Neural cell (in vitro differentiated cells): ENCODE measurements at regions not wholly inside any gene's neighbourhood (a gene's known extent, or its start where the extent isn't known, plus 50 kb on each side); places are given as distances from the start of the nearest gene placed in this dataset.

Source experiments
- H2AFZ ChIP-seq: fragments of 200-600, 300-800 bp; sonication (generic), shearing (Covaris generic); 2 replicates; pipeline ENCODE4 v1.6.0; 2014; ENCODE audit warnings: low read depth, mild to moderate bottlenecking, antibody characterized with exemption, low read length, moderate library complexity
- H3F3A ChIP-seq: fragments of 200-600 bp; shearing (Covaris generic); 2 replicates; pipeline ENCODE4 v1.6.1; 2016; ENCODE audit warnings: mild to moderate bottlenecking, moderate library complexity, mixed read lengths, antibody characterized with exemption, low read length; ENCODE audit not compliant: insufficient read depth, poor library complexity, severe bottlenecking
- H3K27ac ChIP-seq: fragments of 200-600, 300-800 bp; sonication (generic), shearing (Covaris generic); 2 replicates; pipeline ENCODE4 v1.5.1; 2014; ENCODE audit warnings: mild to moderate bottlenecking, low read length, moderate library complexity
- H3K27me3 ChIP-seq: fragments of 300-800, 200-600 bp; sonication (generic), shearing (Covaris generic); 2 replicates; pipeline ENCODE4 v1.6.0; 2014; ENCODE audit warnings: mild to moderate bottlenecking, low read depth, low read length, moderate library complexity; ENCODE audit not compliant: insufficient read depth
- H3K36me3 ChIP-seq: fragments of 300-800, 200-600 bp; sonication (generic), shearing (Covaris generic); 2 replicates; pipeline ENCODE4 v1.5.1; 2014; ENCODE audit warnings: mild to moderate bottlenecking, antibody characterized with exemption, low read length, moderate library complexity; ENCODE audit not compliant: insufficient read depth
- H3K4me2 ChIP-seq: fragments of 300-800, 200-600 bp; sonication (generic), shearing (Covaris generic); 2 replicates; pipeline ENCODE4 v1.6.0; 2014; ENCODE audit warnings: mild to moderate bottlenecking, low read length
- H3K4me3 ChIP-seq: fragments of 300-800, 200-600 bp; sonication (generic), shearing (Covaris generic); 2 replicates; pipeline ENCODE4 v1.5.1; 2014; ENCODE audit warnings: mild to moderate bottlenecking, low read length, moderate library complexity
- H3K79me2 ChIP-seq: fragments of 200-600 bp; shearing (Covaris generic); replicated peaks from 2 replicates; pipeline ENCODE4 v1.6.0; 2014; ENCODE audit warnings: mild to moderate bottlenecking, low read length, moderate library complexity; ENCODE audit not compliant: insufficient read depth
- H3K9ac ChIP-seq: fragments of 300-800, 200-600 bp; sonication (generic), shearing (Covaris generic); 2 replicates; pipeline ENCODE4 v1.6.1; 2016; ENCODE audit warnings: mild to moderate bottlenecking, low read length, mixed read lengths
- H3K9me2 ChIP-seq: fragments of 200-600 bp; shearing (Covaris generic); 2 replicates; pipeline ENCODE4 v1.6.1; 2016; ENCODE audit warnings: mild to moderate bottlenecking, low read length, mixed read lengths; ENCODE audit not compliant: insufficient read depth
- H3K9me3 ChIP-seq: fragments of 200-600, 300-800 bp; sonication (generic), shearing (Covaris generic); 2 replicates; pipeline ENCODE4 v1.6.1; 2016; ENCODE audit warnings: mild to moderate bottlenecking, mixed run types, low read length, moderate library complexity, mixed read lengths
- H4K20me1 ChIP-seq: fragments of 200-600 bp; shearing (Covaris generic); 2 replicates; pipeline ENCODE4 v1.6.1; 2016; ENCODE audit warnings: mild to moderate bottlenecking, mixed run types; ENCODE audit not compliant: insufficient read depth
- EP300 ChIP-seq: fragments of 450-650 bp; conservative IDR thresholded peaks from 2 replicates; pipeline ENCODE4 v1.6.1; 2014; ENCODE audit warnings: antibody characterized with exemption, mild to moderate bottlenecking, moderate library complexity; ENCODE audit not compliant: poor library complexity, severe bottlenecking
- EZH2 ChIP-seq: fragments of 200-600, 300-800 bp; shearing (Covaris generic), sonication (generic); IDR thresholded peaks from 2 replicates; pipeline ENCODE4 v1.6.1; 2014; ENCODE audit warnings: antibody characterized with exemption, low read length, borderline replicate concordance, mild to moderate bottlenecking; ENCODE audit not compliant: insufficient read depth, poor library complexity, severe bottlenecking
- MXI1 ChIP-seq: fragments of 450-650 bp; conservative IDR thresholded peaks from 2 replicates; pipeline ENCODE4 v1.6.1; 2014; ENCODE audit warnings: antibody characterized with exemption, mild to moderate bottlenecking; ENCODE audit not compliant: poor library complexity, severe bottlenecking
- POLR2AphosphoS5 ChIP-seq: IDR thresholded peaks from 2 replicates; pipeline ENCODE4 v1.6.1; 2012
- RAD21 ChIP-seq: fragments of 450-650 bp; conservative IDR thresholded peaks from 2 replicates; pipeline ENCODE4 v1.6.1; 2014; ENCODE audit warnings: antibody characterized with exemption, mild to moderate bottlenecking, moderate library complexity
- SMC3 ChIP-seq: fragments of 450-650 bp; conservative IDR thresholded peaks from 2 replicates; pipeline ENCODE4 v1.6.1; 2014; ENCODE audit warnings: antibody characterized with exemption, mild to moderate bottlenecking, moderate library complexity; ENCODE audit not compliant: poor library complexity
- TAF1 ChIP-seq: IDR thresholded peaks from 2 replicates; pipeline ENCODE4 v1.6.1; 2012; ENCODE audit warnings: low read depth
- TF ChIP-seq, protein P1 (sequence below): fragments of 450-650 bp; IDR thresholded peaks from 2 replicates; pipeline ENCODE4 v1.5.1; 2014; ENCODE audit warnings: antibody characterized with exemption, mild to moderate bottlenecking, moderate library complexity; ENCODE audit not compliant: poor library complexity, severe bottlenecking
- TF ChIP-seq, protein P2 (sequence below): IDR thresholded peaks from 2 replicates; pipeline ENCODE4 v1.6.1; 2012; ENCODE audit warnings: borderline replicate concordance

DNA sequence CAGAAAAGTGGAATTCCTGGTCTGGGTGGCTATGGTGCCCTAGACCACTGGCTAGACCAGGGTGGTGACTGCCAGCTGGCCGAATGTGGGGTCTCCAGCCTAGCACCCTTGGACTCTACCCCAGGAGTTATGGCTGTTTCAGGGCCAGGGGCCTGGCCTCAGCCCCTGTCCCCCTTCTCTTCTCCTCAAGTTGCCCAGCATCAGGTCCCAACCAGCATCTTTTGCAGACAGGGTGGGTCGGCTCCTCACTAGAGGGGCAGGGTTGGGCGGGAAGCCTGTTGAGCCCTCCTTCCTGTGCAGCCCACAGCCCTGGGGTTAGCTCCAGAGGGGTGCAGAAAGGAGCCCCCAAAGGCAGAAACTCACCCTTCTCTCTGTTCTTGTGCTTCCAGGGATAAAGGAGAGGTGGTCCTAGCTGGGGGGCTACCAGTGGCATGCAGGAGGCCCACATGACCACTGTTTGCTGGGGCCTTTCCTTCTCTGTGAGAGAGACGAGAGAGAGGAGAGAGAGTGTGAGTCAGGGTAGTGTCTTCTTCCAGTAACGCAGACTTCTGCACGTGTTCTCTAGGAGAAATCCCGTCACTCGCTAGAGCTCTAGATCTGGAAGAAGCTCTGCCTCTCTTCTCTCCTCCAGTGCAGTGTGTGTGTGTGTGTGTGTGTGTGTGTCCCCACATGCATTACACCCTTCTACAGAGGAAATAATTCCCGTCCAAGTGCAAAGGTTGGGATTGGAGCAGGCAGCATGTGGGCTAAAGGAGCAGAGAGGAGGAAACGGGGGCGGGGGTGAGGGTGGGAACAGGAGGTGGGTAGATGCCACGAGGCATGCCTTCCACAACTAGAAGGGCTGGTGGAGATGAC, 209.4 kb downstream of the SEC14L1 start:
- Histone ChIP-seq H3K9me3 (no peaks in the 10 kb centered on the region), H3F3A (no peaks in the 10 kb centered on the region), H3K27ac (no peak overlapping the region), H2AFZ (no peak overlapping the region), H3K4me3 (no peak overlapping the region), H3K4me2 (no peak overlapping the region), H3K9ac (no peak overlapping the region), H3K79me2 (no peaks in the 10 kb centered on the region), H3K9me2 (no peaks in the 10 kb centered on the region), H3K27me3 (no peaks in the 10 kb centered on the region), H3K36me3 (no peaks in the 10 kb centered on the region), H4K20me1 (no peaks in the 10 kb centered on the region)
- TF ChIP-seq EP300 (no peak), SMC3 (no peak), EZH2 (no peak), RAD21 (no peak), POLR2AphosphoS5 (no peak), MXI1 (no peak), TAF1 (no peak)
- TF ChIP-seq, protein P1, sequence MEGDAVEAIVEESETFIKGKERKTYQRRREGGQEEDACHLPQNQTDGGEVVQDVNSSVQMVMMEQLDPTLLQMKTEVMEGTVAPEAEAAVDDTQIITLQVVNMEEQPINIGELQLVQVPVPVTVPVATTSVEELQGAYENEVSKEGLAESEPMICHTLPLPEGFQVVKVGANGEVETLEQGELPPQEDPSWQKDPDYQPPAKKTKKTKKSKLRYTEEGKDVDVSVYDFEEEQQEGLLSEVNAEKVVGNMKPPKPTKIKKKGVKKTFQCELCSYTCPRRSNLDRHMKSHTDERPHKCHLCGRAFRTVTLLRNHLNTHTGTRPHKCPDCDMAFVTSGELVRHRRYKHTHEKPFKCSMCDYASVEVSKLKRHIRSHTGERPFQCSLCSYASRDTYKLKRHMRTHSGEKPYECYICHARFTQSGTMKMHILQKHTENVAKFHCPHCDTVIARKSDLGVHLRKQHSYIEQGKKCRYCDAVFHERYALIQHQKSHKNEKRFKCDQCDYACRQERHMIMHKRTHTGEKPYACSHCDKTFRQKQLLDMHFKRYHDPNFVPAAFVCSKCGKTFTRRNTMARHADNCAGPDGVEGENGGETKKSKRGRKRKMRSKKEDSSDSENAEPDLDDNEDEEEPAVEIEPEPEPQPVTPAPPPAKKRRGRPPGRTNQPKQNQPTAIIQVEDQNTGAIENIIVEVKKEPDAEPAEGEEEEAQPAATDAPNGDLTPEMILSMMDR = no peak
- TF ChIP-seq, protein P2, sequence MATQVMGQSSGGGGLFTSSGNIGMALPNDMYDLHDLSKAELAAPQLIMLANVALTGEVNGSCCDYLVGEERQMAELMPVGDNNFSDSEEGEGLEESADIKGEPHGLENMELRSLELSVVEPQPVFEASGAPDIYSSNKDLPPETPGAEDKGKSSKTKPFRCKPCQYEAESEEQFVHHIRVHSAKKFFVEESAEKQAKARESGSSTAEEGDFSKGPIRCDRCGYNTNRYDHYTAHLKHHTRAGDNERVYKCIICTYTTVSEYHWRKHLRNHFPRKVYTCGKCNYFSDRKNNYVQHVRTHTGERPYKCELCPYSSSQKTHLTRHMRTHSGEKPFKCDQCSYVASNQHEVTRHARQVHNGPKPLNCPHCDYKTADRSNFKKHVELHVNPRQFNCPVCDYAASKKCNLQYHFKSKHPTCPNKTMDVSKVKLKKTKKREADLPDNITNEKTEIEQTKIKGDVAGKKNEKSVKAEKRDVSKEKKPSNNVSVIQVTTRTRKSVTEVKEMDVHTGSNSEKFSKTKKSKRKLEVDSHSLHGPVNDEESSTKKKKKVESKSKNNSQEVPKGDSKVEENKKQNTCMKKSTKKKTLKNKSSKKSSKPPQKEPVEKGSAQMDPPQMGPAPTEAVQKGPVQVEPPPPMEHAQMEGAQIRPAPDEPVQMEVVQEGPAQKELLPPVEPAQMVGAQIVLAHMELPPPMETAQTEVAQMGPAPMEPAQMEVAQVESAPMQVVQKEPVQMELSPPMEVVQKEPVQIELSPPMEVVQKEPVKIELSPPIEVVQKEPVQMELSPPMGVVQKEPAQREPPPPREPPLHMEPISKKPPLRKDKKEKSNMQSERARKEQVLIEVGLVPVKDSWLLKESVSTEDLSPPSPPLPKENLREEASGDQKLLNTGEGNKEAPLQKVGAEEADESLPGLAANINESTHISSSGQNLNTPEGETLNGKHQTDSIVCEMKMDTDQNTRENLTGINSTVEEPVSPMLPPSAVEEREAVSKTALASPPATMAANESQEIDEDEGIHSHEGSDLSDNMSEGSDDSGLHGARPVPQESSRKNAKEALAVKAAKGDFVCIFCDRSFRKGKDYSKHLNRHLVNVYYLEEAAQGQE = no peak

DNA sequence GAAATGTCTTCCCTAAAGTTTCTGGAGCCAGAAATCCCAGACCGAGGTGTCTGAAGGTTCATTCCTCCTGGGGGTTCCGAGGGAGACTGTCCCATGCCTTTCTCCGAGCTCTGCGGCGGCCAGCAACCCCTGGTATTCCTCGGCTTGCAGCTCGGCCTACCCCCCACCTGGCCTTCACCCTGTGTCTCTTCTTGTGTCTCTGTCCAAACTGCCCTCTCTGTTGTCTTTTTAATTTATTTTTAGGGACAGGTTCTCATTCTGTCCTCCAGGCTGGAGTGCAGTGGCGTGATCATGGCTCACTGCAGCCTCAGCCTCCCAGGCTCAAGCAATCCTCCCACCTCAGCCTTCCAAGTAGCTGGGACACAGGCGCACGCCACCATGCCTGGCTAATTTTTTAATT, 211.7 kb downstream of the SEC14L1 start:
- H3K9me3 ChIP-seq = no peaks in the 10 kb centered on the region
- H3K36me3 ChIP-seq = no peaks in the 10 kb centered on the region
- H3K27ac ChIP-seq = no peak overlapping the region
- no peaks in the 10 kb centered on the region for H4K20me1 ChIP-seq
- H3K4me3 ChIP-seq = no peak overlapping the region
- no peak overlapping the region for H3K9ac ChIP-seq
- no peaks in the 10 kb centered on the region for H3K27me3 ChIP-seq
- no peaks in the 10 kb centered on the region for H3K79me2 ChIP-seq
- TF ChIP-seq, protein P1 = no peak
- no peak for TF ChIP-seq POLR2AphosphoS5
- TF ChIP-seq RAD21 = no peak
- TF ChIP-seq, protein P2 = no peak
- TF ChIP-seq TAF1 = no peak
- TF ChIP-seq EZH2 = no peak
- no peak for TF ChIP-seq EP300
- TF ChIP-seq SMC3 = no peak
- no peak for TF ChIP-seq MXI1
- H3K4me2 ChIP-seq = no peak overlapping the region
- no peaks in the 10 kb centered on the region for H3F3A ChIP-seq
- H3K9me2 ChIP-seq = no peaks in the 10 kb centered on the region
- no peak overlapping the region for H2AFZ ChIP-seq
